GM06990 (cell line): ENCODE measurements at regions not wholly inside any gene's neighbourhood (a gene's known extent, or its start where the extent isn't known, plus 50 kb on each side); places are given as distances from the start of the nearest gene placed in this dataset.

ENCODE experiments used
- DNase-seq: peaks from one replicate; pipeline ENCODE4 v3.0.0-alpha.2; 2011; ENCODE audit not compliant: insufficient read length; ENCODE audit errors: extremely low read depth
- H3K27me3 ChIP-seq: replicated peaks from 2 replicates; pipeline ENCODE4 v1.6.0; 2011; ENCODE audit warnings: low read length; ENCODE audit not compliant: control insufficient read depth, insufficient read depth
- H3K36me3 ChIP-seq: 2 replicates; pipeline ENCODE4 v1.5.1; 2011; ENCODE audit warnings: low read length; ENCODE audit not compliant: control insufficient read depth, insufficient read depth
- H3K4me3 ChIP-seq: replicated peaks from 2 replicates; pipeline ENCODE4 v1.5.1; 2011; ENCODE audit warnings: low read depth, mild to moderate bottlenecking, control low read depth, low read length
- TF ChIP-seq, protein P1 (sequence below): IDR thresholded peaks from 2 replicates; pipeline ENCODE4 v1.5.1; 2011; ENCODE audit warnings: low read length, control low read depth, mild to moderate bottlenecking, inconsistent platforms; ENCODE audit not compliant: insufficient read depth, poor library complexity, severe bottlenecking

DNA sequence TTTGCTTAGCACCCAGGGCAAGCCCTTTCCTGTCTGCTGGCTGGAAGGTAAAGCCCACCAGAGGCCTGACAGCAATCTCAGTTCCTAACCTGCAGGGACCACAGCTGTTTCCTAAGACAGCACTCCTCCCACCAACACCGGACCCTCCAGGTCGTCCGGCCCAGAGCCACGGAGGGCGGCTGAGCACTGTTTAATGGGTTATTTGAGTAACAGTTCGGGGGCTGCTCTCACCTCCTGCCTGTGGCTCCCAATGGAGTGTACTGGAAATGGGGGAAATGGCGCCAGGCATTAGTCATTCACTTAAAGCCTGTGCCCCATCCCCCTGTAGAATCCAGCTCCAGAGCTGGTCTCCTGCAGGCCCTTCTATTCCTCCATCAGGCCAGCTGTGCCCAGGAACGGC lies 81.6 kb upstream of the ADRA2C start:
- Histone ChIP-seq H3K36me3 (no peaks in the 10 kb centered on the region), H3K4me3 (no peak overlapping the region), H3K27me3 (no peaks in the 10 kb centered on the region)
- no peak for DNase-seq
- TF ChIP-seq, protein P1, sequence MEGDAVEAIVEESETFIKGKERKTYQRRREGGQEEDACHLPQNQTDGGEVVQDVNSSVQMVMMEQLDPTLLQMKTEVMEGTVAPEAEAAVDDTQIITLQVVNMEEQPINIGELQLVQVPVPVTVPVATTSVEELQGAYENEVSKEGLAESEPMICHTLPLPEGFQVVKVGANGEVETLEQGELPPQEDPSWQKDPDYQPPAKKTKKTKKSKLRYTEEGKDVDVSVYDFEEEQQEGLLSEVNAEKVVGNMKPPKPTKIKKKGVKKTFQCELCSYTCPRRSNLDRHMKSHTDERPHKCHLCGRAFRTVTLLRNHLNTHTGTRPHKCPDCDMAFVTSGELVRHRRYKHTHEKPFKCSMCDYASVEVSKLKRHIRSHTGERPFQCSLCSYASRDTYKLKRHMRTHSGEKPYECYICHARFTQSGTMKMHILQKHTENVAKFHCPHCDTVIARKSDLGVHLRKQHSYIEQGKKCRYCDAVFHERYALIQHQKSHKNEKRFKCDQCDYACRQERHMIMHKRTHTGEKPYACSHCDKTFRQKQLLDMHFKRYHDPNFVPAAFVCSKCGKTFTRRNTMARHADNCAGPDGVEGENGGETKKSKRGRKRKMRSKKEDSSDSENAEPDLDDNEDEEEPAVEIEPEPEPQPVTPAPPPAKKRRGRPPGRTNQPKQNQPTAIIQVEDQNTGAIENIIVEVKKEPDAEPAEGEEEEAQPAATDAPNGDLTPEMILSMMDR = no peak

DNA sequence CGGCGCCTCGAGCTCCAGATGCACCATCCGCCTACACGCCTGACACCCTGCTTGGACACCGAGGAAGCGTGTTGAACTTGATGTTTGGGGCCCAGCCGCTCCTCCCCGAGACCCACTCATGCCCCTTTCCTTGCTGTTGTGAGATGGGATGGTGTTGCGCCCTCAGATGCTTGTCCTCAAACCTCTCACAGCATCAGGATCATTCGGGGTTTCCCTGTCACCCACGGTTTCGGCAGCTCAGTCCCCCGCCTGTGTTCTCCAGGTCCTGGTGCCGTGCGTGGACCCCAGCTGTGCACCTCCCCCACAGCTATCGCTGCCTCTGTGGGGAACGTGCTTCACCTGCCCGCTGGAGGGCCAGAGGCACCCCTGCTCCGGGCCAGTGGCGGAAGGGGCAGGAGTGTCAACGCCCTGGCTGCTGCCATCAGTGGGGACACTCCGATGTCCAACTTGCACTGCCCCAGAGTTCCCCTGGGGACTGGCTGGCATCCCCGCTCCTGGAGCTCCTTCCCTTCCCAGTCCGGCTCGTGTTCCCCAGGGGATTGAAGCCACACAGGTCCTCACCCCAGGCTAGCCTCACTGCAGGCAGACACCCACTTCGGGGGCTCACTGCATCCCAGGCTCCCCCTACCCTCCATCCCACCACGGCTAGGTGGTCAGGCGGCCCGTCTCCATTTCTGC lies 82.3 kb upstream of the ADRA2C start:
- no peaks in the 10 kb centered on the region for H3K36me3 ChIP-seq
- TF ChIP-seq, protein P1 = no peak
- no peak for DNase-seq
- H3K4me3 ChIP-seq = no peak overlapping the region
- no peaks in the 10 kb centered on the region for H3K27me3 ChIP-seq

DNA sequence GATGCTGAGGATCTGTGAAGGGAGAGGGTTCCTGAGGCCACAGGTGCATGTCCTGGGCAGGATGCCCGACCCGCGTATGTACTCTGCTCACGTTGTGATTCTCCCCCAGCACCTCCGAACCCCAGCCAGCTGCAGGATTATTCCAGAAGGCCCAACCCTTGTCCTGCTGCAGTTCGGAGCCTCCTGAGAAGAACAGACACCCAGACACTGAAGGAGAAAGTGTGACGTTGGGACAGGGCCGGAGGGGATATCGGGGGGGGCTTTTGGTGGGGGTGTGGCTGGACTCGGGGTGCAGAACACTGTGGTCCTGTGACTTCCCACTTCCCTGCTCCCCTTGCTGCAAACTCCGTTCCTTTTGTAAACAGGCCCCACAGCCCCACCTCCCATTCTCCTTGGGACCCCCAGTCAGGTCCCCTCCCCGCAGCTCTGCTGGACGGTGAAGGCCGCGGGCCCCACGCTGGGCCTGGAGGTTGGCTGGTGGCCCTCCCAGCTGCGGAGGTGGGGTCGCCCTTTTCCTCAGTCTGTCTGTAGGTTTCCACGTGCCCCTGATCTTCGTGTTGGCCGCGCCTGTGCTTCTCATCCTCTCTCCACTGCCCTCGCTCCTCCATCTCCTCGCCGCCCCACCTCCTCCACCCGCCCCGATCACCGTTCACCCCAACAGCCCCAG lies 83.0 kb upstream of the ADRA2C start:
- H3K36me3 ChIP-seq = no peaks in the 10 kb centered on the region
- no peaks in the 10 kb centered on the region for H3K27me3 ChIP-seq
- TF ChIP-seq, protein P1 = no peak
- H3K4me3 ChIP-seq = no peak overlapping the region
- DNase-seq = no peak

DNA sequence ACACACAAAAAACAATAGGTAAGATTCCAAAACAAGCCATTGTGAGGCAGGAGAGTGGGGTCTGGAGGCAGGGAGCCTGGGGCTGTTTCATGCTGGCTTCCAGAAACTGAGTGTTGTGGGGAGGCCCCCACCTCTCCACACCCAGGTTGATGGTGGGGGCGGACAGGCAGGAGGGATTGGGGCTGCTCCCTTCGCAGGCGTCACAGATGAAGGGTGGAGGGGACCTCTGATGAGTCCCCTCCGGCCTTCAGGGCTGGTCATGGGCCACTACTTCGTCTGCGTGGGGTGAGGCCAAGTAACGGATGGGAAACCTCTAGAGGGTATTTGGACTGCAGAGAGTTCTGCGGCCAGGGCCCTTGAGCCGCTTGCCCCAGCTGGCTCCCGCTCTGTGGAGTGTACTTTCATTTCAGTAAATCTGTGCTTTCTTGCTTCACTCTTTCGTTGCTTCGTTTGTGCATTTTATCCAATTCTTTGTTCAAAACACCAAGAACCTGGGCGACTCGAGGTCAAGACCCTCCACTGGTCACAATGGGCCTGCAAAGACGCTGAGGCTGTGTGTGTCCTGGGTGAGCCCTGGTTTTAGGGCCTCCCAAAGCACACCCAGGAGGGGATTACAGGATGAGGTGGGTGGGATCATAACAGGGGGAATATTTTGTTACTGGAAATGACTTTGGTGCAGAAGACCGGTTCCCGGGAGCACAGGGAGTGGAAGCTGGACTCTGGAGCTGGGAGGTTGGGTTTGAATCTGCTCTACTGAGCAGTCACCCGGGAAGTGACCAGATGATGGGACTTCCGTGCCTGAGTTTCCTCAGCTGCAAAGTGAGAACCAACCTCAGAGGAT lies 83.7 kb upstream of the ADRA2C start:
- no peaks in the 10 kb centered on the region for H3K36me3 ChIP-seq
- H3K4me3 ChIP-seq = no peak overlapping the region
- TF ChIP-seq, protein P1 = no peak
- no peak for DNase-seq
- H3K27me3 ChIP-seq = peaks cover 2% of the 10 kb centered on the region

DNA sequence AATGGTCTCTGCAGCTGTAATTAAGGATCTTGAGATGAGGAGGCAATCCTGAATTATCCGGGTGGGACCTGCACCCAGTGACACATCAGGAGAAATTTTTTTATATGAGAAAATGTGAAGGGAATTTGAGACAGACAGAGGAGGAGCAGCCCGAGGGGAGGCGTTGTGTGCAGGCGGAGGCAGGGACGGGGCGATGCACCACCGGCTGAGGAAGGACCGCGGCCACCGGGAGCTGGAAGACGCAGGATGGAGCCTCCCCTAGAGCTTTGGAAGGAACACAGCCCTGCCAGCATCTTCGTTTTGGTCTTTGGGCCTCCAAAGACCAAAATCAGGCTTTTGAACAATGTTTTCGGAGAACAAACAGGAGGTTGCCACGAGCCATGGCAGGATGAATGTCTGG lies 85.0 kb upstream of the ADRA2C start:
- H3K36me3 ChIP-seq = no peaks in the 10 kb centered on the region
- peaks cover 2% of the 10 kb centered on the region for H3K27me3 ChIP-seq
- DNase-seq = no peak
- H3K4me3 ChIP-seq = no peak overlapping the region
- TF ChIP-seq, protein P1 = no peak
